DND-41 (cell line): ENCODE measurements at regions not wholly inside any gene's neighbourhood (a gene's known extent, or its start where the extent isn't known, plus 50 kb on each side); places are given as distances from the start of the nearest gene placed in this dataset.

Experiments
- ATAC-seq: fragments of 200-7000 bp; cut with Tn5 transposase; 3 replicates; pipeline ENCODE4 v1.9.1; 2021; ENCODE audit warnings: low read depth; ENCODE audit not compliant: insufficient read depth
- DNase-seq: peaks from one replicate; pipeline ENCODE4 v3.0.0-alpha.2; 2020
- H2AFZ ChIP-seq: 2 replicates; pipeline ENCODE4 v1.6.0; 2012; ENCODE audit warnings: low read depth, low read length
- H3K27ac ChIP-seq: 2 replicates; pipeline ENCODE4 v1.5.1; 2012; ENCODE audit warnings: low read length, inconsistent platforms
- H3K27me3 ChIP-seq: fragments of 200-600 bp; sonication (generic); 2 replicates; pipeline ENCODE4 v1.6.0; 2012; ENCODE audit warnings: low read length, mild to moderate bottlenecking, inconsistent platforms; ENCODE audit not compliant: insufficient read depth, poor library complexity
- H3K36me3 ChIP-seq: 2 replicates; pipeline ENCODE4 v1.5.1; 2012; ENCODE audit warnings: low read length, inconsistent platforms; ENCODE audit not compliant: insufficient read depth
- H3K4me1 ChIP-seq: 2 replicates; pipeline ENCODE4 v1.5.1; 2012; ENCODE audit warnings: mild to moderate bottlenecking, low read length; ENCODE audit not compliant: insufficient read depth
- H3K4me2 ChIP-seq: 2 replicates; pipeline ENCODE4 v1.6.0; 2012; ENCODE audit warnings: mild to moderate bottlenecking, moderate library complexity, low read length, inconsistent platforms; ENCODE audit not compliant: insufficient read depth
- H3K4me3 ChIP-seq, 2 experiments: fragments of 200-600 bp in 1 of 2; shearing (Covaris generic) in 1 of 2; 2 replicates each; pipeline ENCODE4 v1.5.1; 2012 to 2016; ENCODE audit warnings: inconsistent platforms in 2 of 2, low read length in 2 of 2, mild to moderate bottlenecking in 2 of 2, low read depth in 1 of 2, moderate library complexity in 1 of 2
- H3K79me2 ChIP-seq: 2 replicates; pipeline ENCODE4 v1.6.0; 2012; ENCODE audit warnings: low read length, inconsistent platforms; ENCODE audit not compliant: insufficient read depth
- H3K9ac ChIP-seq: 2 replicates; pipeline ENCODE4 v1.6.0; 2012; ENCODE audit warnings: low read depth, mild to moderate bottlenecking, inconsistent platforms, low read length, moderate library complexity
- H3K9me3 ChIP-seq: 2 replicates; pipeline ENCODE4 v1.5.1; 2012; ENCODE audit warnings: low read length, moderate library complexity, mild to moderate bottlenecking, inconsistent platforms; ENCODE audit not compliant: insufficient read depth, severe bottlenecking
- H4K20me1 ChIP-seq: 2 replicates; pipeline ENCODE4 v1.6.0; 2012; ENCODE audit warnings: low read length; ENCODE audit not compliant: insufficient read depth
- EZH2 ChIP-seq: IDR thresholded peaks from 3 replicates; pipeline ENCODE4 v1.6.1; 2012; ENCODE audit warnings: borderline replicate concordance, low read depth, mild to moderate bottlenecking, moderate library complexity, low read length, inconsistent platforms; ENCODE audit not compliant: severe bottlenecking
- TF ChIP-seq, protein P1 (sequence below): IDR thresholded peaks from 2 replicates; pipeline ENCODE4 v1.5.1; 2012; ENCODE audit warnings: borderline replicate concordance, low read length, moderate library complexity, mild to moderate bottlenecking; ENCODE audit not compliant: poor library complexity, severe bottlenecking; ENCODE audit errors: extremely low read depth

DNA sequence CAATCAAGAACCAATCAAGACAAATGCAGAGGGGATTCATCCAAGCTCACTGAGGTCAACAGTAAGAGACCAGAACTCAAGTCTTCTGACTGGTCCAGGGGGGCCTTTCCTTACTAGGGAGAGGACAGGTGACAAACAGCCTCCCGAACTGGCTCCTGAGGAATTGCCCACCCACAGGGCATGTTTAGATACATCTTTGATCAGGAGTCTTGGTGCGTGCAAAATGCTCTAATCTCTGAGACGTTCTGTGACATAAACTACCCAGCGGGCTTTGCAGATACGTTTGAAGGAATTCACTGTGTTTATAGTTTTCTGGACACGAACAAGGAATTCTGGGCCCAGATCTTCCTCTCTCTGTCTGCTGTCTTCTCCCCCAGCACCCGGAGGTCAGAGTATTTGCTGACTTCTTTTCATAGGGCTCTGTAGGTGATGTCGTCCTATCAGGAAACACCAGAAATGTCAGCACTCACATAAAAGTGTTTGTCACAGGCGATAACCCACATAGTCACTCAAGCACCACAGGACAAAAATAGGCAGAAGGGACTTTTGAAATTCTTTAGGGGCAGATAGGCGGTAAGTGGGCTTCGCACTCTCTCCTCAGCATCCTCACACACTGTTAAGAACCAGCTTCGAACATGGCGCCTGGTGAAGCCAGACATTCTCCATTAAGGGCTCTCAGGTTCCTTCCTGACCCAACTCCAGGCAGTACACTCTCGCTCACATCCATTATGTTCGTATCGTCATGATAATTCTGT lies 349.0 kb downstream of the CYRIA start:
- no peaks in the 10 kb centered on the region for H3K36me3 ChIP-seq
- no peak overlapping the region for H3K4me3 ChIP-seq
- H3K79me2 ChIP-seq: no peaks in the 10 kb centered on the region
- H3K9ac ChIP-seq: no peak overlapping the region
- no peaks in the 10 kb centered on the region for H3K27me3 ChIP-seq
- H3K27ac ChIP-seq: no peak overlapping the region
- no peaks in the 10 kb centered on the region for H4K20me1 ChIP-seq
- no peak overlapping the region for H3K4me2 ChIP-seq
- no peak overlapping the region for H2AFZ ChIP-seq
- ATAC-seq (no peak), DNase-seq (no peak)
- H3K9me3 ChIP-seq: no peaks in the 10 kb centered on the region
- H3K4me1 ChIP-seq: no peaks in the 10 kb centered on the region
- no peak for TF ChIP-seq EZH2
- TF ChIP-seq, protein P1, sequence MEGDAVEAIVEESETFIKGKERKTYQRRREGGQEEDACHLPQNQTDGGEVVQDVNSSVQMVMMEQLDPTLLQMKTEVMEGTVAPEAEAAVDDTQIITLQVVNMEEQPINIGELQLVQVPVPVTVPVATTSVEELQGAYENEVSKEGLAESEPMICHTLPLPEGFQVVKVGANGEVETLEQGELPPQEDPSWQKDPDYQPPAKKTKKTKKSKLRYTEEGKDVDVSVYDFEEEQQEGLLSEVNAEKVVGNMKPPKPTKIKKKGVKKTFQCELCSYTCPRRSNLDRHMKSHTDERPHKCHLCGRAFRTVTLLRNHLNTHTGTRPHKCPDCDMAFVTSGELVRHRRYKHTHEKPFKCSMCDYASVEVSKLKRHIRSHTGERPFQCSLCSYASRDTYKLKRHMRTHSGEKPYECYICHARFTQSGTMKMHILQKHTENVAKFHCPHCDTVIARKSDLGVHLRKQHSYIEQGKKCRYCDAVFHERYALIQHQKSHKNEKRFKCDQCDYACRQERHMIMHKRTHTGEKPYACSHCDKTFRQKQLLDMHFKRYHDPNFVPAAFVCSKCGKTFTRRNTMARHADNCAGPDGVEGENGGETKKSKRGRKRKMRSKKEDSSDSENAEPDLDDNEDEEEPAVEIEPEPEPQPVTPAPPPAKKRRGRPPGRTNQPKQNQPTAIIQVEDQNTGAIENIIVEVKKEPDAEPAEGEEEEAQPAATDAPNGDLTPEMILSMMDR: no peak

DNA sequence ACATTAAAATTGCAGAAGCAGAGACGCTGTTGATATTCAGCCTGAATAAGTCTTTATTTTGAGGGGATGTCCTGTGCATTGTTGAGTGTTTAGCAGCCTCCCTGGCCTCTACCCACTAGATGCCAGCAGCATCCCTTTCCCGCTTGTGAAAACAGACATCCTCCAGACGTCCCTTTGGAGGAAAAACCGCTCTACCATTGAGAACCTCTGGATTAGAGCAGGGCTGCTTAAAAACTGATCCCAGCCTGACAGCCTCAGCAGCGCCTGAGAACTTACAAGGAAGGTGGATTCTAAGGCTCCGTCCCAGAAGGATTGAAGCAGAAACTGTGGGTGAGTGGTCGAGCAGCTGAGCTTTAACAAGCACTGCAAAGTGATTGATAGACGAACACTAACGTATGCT lies 349.7 kb downstream of the CYRIA start:
- TF ChIP-seq EZH2: no peak
- TF ChIP-seq, protein P1: no peak
- Histone ChIP-seq H3K27ac (no peak overlapping the region), H3K36me3 (no peaks in the 10 kb centered on the region)

DNA sequence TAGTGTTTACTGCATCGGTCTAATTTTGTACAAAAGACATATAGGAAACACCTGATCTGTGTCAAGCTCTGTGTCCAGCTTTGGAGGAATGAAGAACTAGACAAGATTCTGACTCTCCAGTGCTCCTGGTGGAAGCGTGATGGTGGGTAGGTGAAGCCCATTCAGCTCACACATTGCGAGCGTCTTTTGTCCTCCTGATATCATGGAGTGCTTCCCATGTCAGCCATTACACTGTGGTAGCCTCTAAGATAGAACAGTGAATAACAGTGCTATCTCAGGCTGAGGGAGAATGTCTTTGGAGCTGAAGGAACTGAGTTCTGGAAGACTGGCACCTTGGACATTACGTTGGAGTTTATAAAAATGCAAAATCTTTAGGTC lies 350.2 kb downstream of the CYRIA start:
- Histone ChIP-seq H3K79me2 (no peaks in the 10 kb centered on the region), H3K4me2 (no peak overlapping the region), H2AFZ (no peak overlapping the region), H4K20me1 (no peaks in the 10 kb centered on the region), H3K36me3 (no peaks in the 10 kb centered on the region), H3K27me3 (no peaks in the 10 kb centered on the region), H3K9me3 (no peaks in the 10 kb centered on the region), H3K4me1 (no peaks in the 10 kb centered on the region), H3K27ac (no peak overlapping the region), H3K9ac (no peak overlapping the region), H3K4me3 (no peak overlapping the region)
- no peak for TF ChIP-seq EZH2
- TF ChIP-seq, protein P1: no peak
- DNase-seq: no peak
- no peak for ATAC-seq

More for the DNA sequence above, 349.7 kb downstream of the CYRIA start:
- Histone ChIP-seq H3K4me2 (no peak overlapping the region), H3K27me3 (no peaks in the 10 kb centered on the region), H4K20me1 (no peaks in the 10 kb centered on the region), H3K9ac (no peak overlapping the region), H2AFZ (no peak overlapping the region), H3K79me2 (no peaks in the 10 kb centered on the region), H3K9me3 (no peaks in the 10 kb centered on the region), H3K4me3 (no peak overlapping the region), H3K4me1 (no peaks in the 10 kb centered on the region)
- no peak for DNase-seq
- ATAC-seq: no peak
